Upper lobe of left lung (tissue), 4 donors: ENCODE measurements at regions not wholly inside any gene's neighbourhood (a gene's known extent, or its start where the extent isn't known, plus 50 kb on each side); places are given as distances from the start of the nearest gene placed in this dataset.

Source experiments
- CTCF ChIP-seq, 6 experiments: fragments of 450-650 bp in 4 of 6; fragments of 200-600 bp in 2 of 6; sonication (generic) in 2 of 6; IDR thresholded peaks; one replicate each; pipeline ENCODE4 v1.5.1; 2016 to 2019; ENCODE audit warnings: antibody characterized with exemption in 6 of 6
- POLR2AphosphoS5 ChIP-seq, 2 donors: sonication (generic); formaldehyde crosslinking; IDR thresholded peaks; one replicate each; pipeline ENCODE4 v1.5.1; 2017; ENCODE audit warnings: antibody characterized with exemption in 2 of 2

GRCh38 chr5:159453209-159453608 is 122.9 kb upstream of the IL12B start:
- TF ChIP-seq CTCF (IDR thresholded peaks at IDR 0.05): no peak
- no peak for TF ChIP-seq POLR2AphosphoS5 (IDR thresholded peaks at IDR 0.05)
